IMR-90 (cell line): ENCODE measurements at regions not wholly inside any gene's neighbourhood (a gene's known extent, or its start where the extent isn't known, plus 50 kb on each side); places are given as distances from the start of the nearest gene placed in this dataset.

Source experiments
- ATAC-seq: fragments of 200-7000 bp; cut with Tn5 transposase; 2 replicates; pipeline ENCODE4 v1.9.1; 2020; ENCODE audit warnings: low read depth, mild to moderate bottlenecking, moderate library complexity
- BruUV-seq: library from RNA; stranded (reverse); fragments of 400-500 nt; replicated peaks from 2 replicates; lab custom pipeline; 2021; lab: Mats Ljungman, UMichigan
- CTCF ChIA-PET: fragments of 300-600 bp; formaldehyde crosslinking; extraction: SDS; loops from one replicate; lab custom pipeline; 2021; ENCODE audit warnings: antibody characterized with exemption; lab: Yijun Ruan, JAX
- POLR2A ChIA-PET: fragments of 300-600 bp; sonication (Branson Sonifier 250); formaldehyde crosslinking; loops from one replicate; lab custom pipeline; 2022; ENCODE audit warnings: antibody characterized with exemption; ENCODE audit not compliant: unreplicated experiment; lab: Charles Lee
- DNase-seq: peaks from one replicate; pipeline ENCODE4 v3.0.0; 2013
- H2AFZ ChIP-seq: replicated peaks from 2 replicates; pipeline ENCODE3; 2013; ENCODE audit warnings: low read length, mild to moderate bottlenecking; ENCODE audit not compliant: poor library complexity
- H2AK5ac ChIP-seq: 2 replicates; pipeline ENCODE4 v1.6.1; 2013; ENCODE audit warnings: low read depth, low read length, inconsistent platforms
- H2AK9ac ChIP-seq: replicated peaks from 2 replicates; pipeline ENCODE3; 2013; ENCODE audit warnings: mild to moderate bottlenecking, low read depth, low read length, moderate library complexity; ENCODE audit not compliant: poor library complexity
- H2BK120ac ChIP-seq: 2 replicates; pipeline ENCODE4 v1.6.1; 2013; ENCODE audit warnings: low read depth, low read length, inconsistent platforms
- H2BK15ac ChIP-seq: 3 replicates; pipeline ENCODE4 v1.6.1; 2013; ENCODE audit warnings: low read depth, low read length, inconsistent platforms
- H2BK20ac ChIP-seq: 2 replicates; pipeline ENCODE4 v1.6.1; 2013; ENCODE audit warnings: low read depth, mild to moderate bottlenecking, inconsistent platforms, low read length, moderate library complexity
- H2BK5ac ChIP-seq: 2 replicates; pipeline ENCODE4 v1.6.1; 2013; ENCODE audit warnings: mild to moderate bottlenecking, low read depth, low read length, inconsistent platforms; ENCODE audit not compliant: poor library complexity, severe bottlenecking
- H3K14ac ChIP-seq: replicated peaks from 2 replicates; pipeline ENCODE4 v1.6.1; 2013; ENCODE audit warnings: low read depth, low read length, inconsistent platforms
- H3K18ac ChIP-seq: 2 replicates; pipeline ENCODE4 v1.6.1; 2013; ENCODE audit warnings: low read depth, low read length, control low read depth
- H3K23ac ChIP-seq: 2 replicates; pipeline ENCODE4 v1.6.1; 2013; ENCODE audit warnings: low read depth, low read length, inconsistent platforms
- H3K27ac ChIP-seq: 2 replicates; pipeline ENCODE4 v1.5.1; 2013; ENCODE audit warnings: mild to moderate bottlenecking, control low read depth, low read length; ENCODE audit not compliant: insufficient read depth
- H3K27me3 ChIP-seq: 2 replicates; pipeline ENCODE4 v1.6.1; 2013; ENCODE audit warnings: low read length; ENCODE audit not compliant: control insufficient read depth, insufficient read depth
- H3K36me3 ChIP-seq: 2 replicates; pipeline ENCODE4 v1.6.1; 2013; ENCODE audit warnings: low read length, mixed read lengths; ENCODE audit not compliant: control insufficient read depth, insufficient read depth
- H3K4ac ChIP-seq: 2 replicates; pipeline ENCODE4 v1.6.1; 2013; ENCODE audit warnings: low read depth, low read length, inconsistent platforms
- H3K4me1 ChIP-seq: 2 replicates; pipeline ENCODE4 v1.6.1; 2013; ENCODE audit warnings: low read length, mixed read lengths; ENCODE audit not compliant: control insufficient read depth, insufficient read depth
- H3K4me2 ChIP-seq: 2 replicates; pipeline ENCODE4 v1.6.1; 2013; ENCODE audit warnings: low read depth, mild to moderate bottlenecking, control low read depth, low read length, moderate library complexity
- H3K4me3 ChIP-seq: 2 replicates; pipeline ENCODE4 v1.5.1; 2013; ENCODE audit warnings: low read depth, mild to moderate bottlenecking, control low read depth, low read length, moderate library complexity; ENCODE audit not compliant: insufficient read depth
- H3K56ac ChIP-seq: 2 replicates; pipeline ENCODE4 v1.6.1; 2013; ENCODE audit warnings: low read length, inconsistent platforms; ENCODE audit not compliant: insufficient read depth; ENCODE audit errors: extremely low read depth
- H3K79me1 ChIP-seq, 2 experiments: 2 replicates each; pipeline ENCODE4 v1.6.1; 2013; ENCODE audit warnings: low read length in 2 of 2, inconsistent platforms in 1 of 2, low read depth in 1 of 2
- H3K9ac ChIP-seq: 2 replicates; pipeline ENCODE4 v1.6.1; 2013; ENCODE audit warnings: low read depth, low read length, control low read depth
- H3K9me1 ChIP-seq: 2 replicates; pipeline ENCODE4 v1.6.1; 2013; ENCODE audit warnings: low read length, inconsistent platforms; ENCODE audit not compliant: insufficient read depth
- H3K9me3 ChIP-seq: 2 replicates; pipeline ENCODE4 v1.6.1; 2013; ENCODE audit warnings: low read length; ENCODE audit not compliant: control insufficient read depth, insufficient read depth
- H4K20me1 ChIP-seq: 2 replicates; pipeline ENCODE4 v1.6.1; 2013; ENCODE audit warnings: low read length, inconsistent platforms; ENCODE audit not compliant: insufficient read depth
- H4K5ac ChIP-seq: 2 replicates; pipeline ENCODE4 v1.6.1; 2013; ENCODE audit warnings: mild to moderate bottlenecking, low read depth, low read length, control low read depth
- H4K8ac ChIP-seq, 2 experiments: 2 replicates each; pipeline ENCODE4 v1.6.1; 2013; ENCODE audit warnings: low read depth in 2 of 2, low read length in 2 of 2, control low read depth in 1 of 2, inconsistent platforms in 1 of 2
- H4K91ac ChIP-seq: 2 replicates; pipeline ENCODE4 v1.6.1; 2013; ENCODE audit warnings: low read depth, low read length, inconsistent platforms; ENCODE audit not compliant: insufficient read depth
- BHLHE40 ChIP-seq: fragments of 150-350 bp; IDR thresholded peaks from 2 replicates; pipeline ENCODE4 v1.6.1; 2016; ENCODE audit warnings: mild to moderate bottlenecking, low read depth, low read length
- CEBPB ChIP-seq: IDR thresholded peaks from 2 replicates; pipeline ENCODE4 v1.6.1; 2012; ENCODE audit warnings: low read depth, low read length, improper control_type of control experiment
- CHD1 ChIP-seq: IDR thresholded peaks from 2 replicates; pipeline ENCODE4 v1.6.1; 2012; ENCODE audit warnings: low read depth, low read length, improper control_type of control experiment
- FOS ChIP-seq: fragments of 150-350 bp; IDR thresholded peaks from 2 replicates; pipeline ENCODE4 v1.6.1; 2016; ENCODE audit warnings: low read depth, low read length
- MAFK ChIP-seq: IDR thresholded peaks from 2 replicates; pipeline ENCODE4 v1.6.1; 2012; ENCODE audit warnings: low read depth, low read length, improper control_type of control experiment
- MXI1 ChIP-seq: IDR thresholded peaks from 2 replicates; pipeline ENCODE4 v1.6.1; 2012; ENCODE audit warnings: low read depth, mild to moderate bottlenecking, low read length, moderate library complexity, borderline replicate concordance
- NFE2L2 ChIP-seq: fragments of 150-350 bp; IDR thresholded peaks from 2 replicates; pipeline ENCODE4 v1.6.1; 2016; ENCODE audit warnings: low read depth, mild to moderate bottlenecking, low read length
- POLR2A ChIP-seq: IDR thresholded peaks from 2 replicates; pipeline ENCODE4 v1.6.1; 2012; ENCODE audit warnings: mild to moderate bottlenecking, low read depth, low read length
- RAD21 ChIP-seq: IDR thresholded peaks from 2 replicates; pipeline ENCODE4 v1.6.1; 2012; ENCODE audit warnings: low read length, improper control_type of control experiment
- RCOR1 ChIP-seq: IDR thresholded peaks from 2 replicates; pipeline ENCODE4 v1.6.1; 2012; ENCODE audit warnings: mild to moderate bottlenecking, low read length, improper control_type of control experiment; ENCODE audit not compliant: insufficient replicate concordance
- RFX5 ChIP-seq: IDR thresholded peaks from 2 replicates; pipeline ENCODE4 v1.8.0; 2012; ENCODE audit warnings: low read depth, mild to moderate bottlenecking, low read length, moderate library complexity
- USF2 ChIP-seq: fragments of 150-350 bp; IDR thresholded peaks from 2 replicates; pipeline ENCODE4 v1.6.1; 2017; ENCODE audit warnings: mild to moderate bottlenecking, antibody characterized with exemption, low read length, low read depth
- dilution Hi-C: fragments of 300-500 bp; cut with HindIII; formaldehyde crosslinking; loops from one replicate; pipeline ENCODE4 v1.14.3; 2018; ENCODE audit warnings: low sequenced_read_pairs; ENCODE audit not compliant: unreplicated experiment
- in situ Hi-C: fragments of 300-500 bp; cut with MboI; formaldehyde crosslinking; loops from 3 replicates; pipeline ENCODE4 v1.14.3; 2019; ENCODE audit warnings: low sequenced_read_pairs, inconsistent platforms, mixed read lengths
- intact Hi-C: fragments of 100-400 bp; cut with micrococcal nuclease; formaldehyde crosslinking; loops from 2 replicates; pipeline ENCODE4 v1.10.0; 2022
- TF ChIP-seq, protein P1 (sequence below): conservative IDR thresholded peaks from 2 replicates; pipeline ENCODE4 v1.5.1; 2012; ENCODE audit warnings: mild to moderate bottlenecking, low read depth, low read length, improper control_type of control experiment
- TF ChIP-seq, protein P2 (sequence below): fragments of 150-350 bp; IDR thresholded peaks from 2 replicates; pipeline ENCODE4 v1.6.1; 2016; ENCODE audit warnings: low read depth, mild to moderate bottlenecking, low read length, moderate library complexity, borderline replicate concordance

DNA sequence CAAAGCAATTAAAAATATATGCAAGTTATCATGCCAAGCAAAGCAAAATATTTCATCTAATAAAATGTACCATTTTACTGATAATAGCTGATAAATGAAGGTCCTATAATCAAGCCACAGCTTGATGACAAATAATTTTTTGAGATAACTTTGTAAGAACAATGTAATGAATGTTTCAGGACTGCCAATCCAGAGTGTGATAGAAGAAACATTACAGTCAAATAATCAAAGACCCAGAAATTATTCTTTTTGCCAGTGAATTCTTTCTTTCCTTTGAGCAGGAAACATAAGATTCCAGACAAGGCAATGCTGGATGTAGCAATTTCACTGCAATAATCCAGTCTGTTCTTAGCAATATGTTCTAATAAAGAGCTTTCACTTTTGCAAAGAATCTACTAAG is 556.1 kb downstream of the PLOD2 start:
- Histone ChIP-seq H3K4me1 (no peaks in the 10 kb centered on the region), H3K23ac (no peak overlapping the region), H3K9me1 (no peaks in the 10 kb centered on the region), H3K9me3 (no peaks in the 10 kb centered on the region), H4K8ac (no peak overlapping the region), H3K4me3 (no peak overlapping the region), H4K5ac (no peak overlapping the region), H4K91ac (no peak overlapping the region), H4K20me1 (no peaks in the 10 kb centered on the region), H2BK20ac (no peak overlapping the region), H3K4me2 (no peak overlapping the region), H2BK120ac (no peak overlapping the region), H3K79me1 (no peaks in the 10 kb centered on the region), H2AK9ac (no peak overlapping the region), H2BK15ac (no peak overlapping the region), H3K14ac (no peak overlapping the region), H2AFZ (no peak overlapping the region), H3K56ac (no peak overlapping the region), H3K4ac (no peak overlapping the region), H3K27ac (no peak overlapping the region), H3K9ac (no peak overlapping the region), H3K36me3 (no peaks in the 10 kb centered on the region), H3K18ac (no peak overlapping the region), H3K27me3 (no peaks in the 10 kb centered on the region), H2AK5ac (no peak overlapping the region), H2BK5ac (no peak overlapping the region)
- in situ Hi-C loops (no loop called here), intact Hi-C loops (no loop called here), dilution Hi-C loops (no loop called here)
- CTCF ChIA-PET: no interaction called here
- ATAC-seq (no peak), DNase-seq (no peak)
- POLR2A ChIA-PET: no interaction called here
- TF ChIP-seq CHD1 (no peak), NFE2L2 (no peak), FOS (no peak), MXI1 (no peak), RFX5 (no peak), POLR2A (no peak), RAD21 (no peak), CEBPB (no peak), RCOR1 (no peak), BHLHE40 (no peak), USF2 (no peak), MAFK (no peak)
- TF ChIP-seq, protein P1, sequence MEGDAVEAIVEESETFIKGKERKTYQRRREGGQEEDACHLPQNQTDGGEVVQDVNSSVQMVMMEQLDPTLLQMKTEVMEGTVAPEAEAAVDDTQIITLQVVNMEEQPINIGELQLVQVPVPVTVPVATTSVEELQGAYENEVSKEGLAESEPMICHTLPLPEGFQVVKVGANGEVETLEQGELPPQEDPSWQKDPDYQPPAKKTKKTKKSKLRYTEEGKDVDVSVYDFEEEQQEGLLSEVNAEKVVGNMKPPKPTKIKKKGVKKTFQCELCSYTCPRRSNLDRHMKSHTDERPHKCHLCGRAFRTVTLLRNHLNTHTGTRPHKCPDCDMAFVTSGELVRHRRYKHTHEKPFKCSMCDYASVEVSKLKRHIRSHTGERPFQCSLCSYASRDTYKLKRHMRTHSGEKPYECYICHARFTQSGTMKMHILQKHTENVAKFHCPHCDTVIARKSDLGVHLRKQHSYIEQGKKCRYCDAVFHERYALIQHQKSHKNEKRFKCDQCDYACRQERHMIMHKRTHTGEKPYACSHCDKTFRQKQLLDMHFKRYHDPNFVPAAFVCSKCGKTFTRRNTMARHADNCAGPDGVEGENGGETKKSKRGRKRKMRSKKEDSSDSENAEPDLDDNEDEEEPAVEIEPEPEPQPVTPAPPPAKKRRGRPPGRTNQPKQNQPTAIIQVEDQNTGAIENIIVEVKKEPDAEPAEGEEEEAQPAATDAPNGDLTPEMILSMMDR: no peak
- TF ChIP-seq, protein P2, sequence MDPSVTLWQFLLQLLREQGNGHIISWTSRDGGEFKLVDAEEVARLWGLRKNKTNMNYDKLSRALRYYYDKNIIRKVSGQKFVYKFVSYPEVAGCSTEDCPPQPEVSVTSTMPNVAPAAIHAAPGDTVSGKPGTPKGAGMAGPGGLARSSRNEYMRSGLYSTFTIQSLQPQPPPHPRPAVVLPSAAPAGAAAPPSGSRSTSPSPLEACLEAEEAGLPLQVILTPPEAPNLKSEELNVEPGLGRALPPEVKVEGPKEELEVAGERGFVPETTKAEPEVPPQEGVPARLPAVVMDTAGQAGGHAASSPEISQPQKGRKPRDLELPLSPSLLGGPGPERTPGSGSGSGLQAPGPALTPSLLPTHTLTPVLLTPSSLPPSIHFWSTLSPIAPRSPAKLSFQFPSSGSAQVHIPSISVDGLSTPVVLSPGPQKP: no peak
- no TSS peak for BruUV-seq
